ENCODE measurements at regions not wholly inside any gene's neighbourhood (a gene's known extent, or its start where the extent isn't known, plus 50 kb on each side); places are given as distances from the start of the nearest gene placed in this dataset.

GRCh38 chr6:14817074-14817473 lies 428.8 kb upstream of the JARID2 start:
- Histone ChIP-seq H3K27me3 (ENCODE audit: low read length) (0 out of 2 replicates have a peak, but pooled peaks cover 3% of the 10 kb centered on the region), H3K9me2 (replicated peaks; ENCODE audit: insufficient read depth, low read length) (no peaks in the 10 kb centered on the region), H3K27ac (ENCODE audit: low read depth, low read length) (no peak overlapping the region), H3F3A (ENCODE audit: insufficient read depth) (no peaks in the 10 kb centered on the region), H3K4me3 (ENCODE audit: insufficient read depth, low read length, poor library complexity, severe bottlenecking) (no peak overlapping the region), H3K79me2 (ENCODE audit: insufficient read depth, low read length) (no peaks in the 10 kb centered on the region), H3K4me2 (ENCODE audit: low read depth, low read length, poor library complexity, severe bottlenecking) (no peak overlapping the region), H4K20me1 (ENCODE audit: low read depth, low read length) (no peaks in the 10 kb centered on the region), H3K9me3 (ENCODE audit: insufficient read depth, low read length) (no peaks in the 10 kb centered on the region), H3K9ac (ENCODE audit: low read length) (no peak overlapping the region), H3K36me3 (ENCODE audit: low read length) (no peaks in the 10 kb centered on the region), H2AFZ (ENCODE audit: low read depth, low read length, severe bottlenecking) (no peak overlapping the region)
- TF ChIP-seq EZH2phosphoT487 (conservative IDR thresholded peaks at IDR 0.05; ENCODE audit: low read length) (no peak), CTCF (IDR thresholded peaks at IDR 0.05; ENCODE audit: insufficient read depth, low read length, poor library complexity, severe bottlenecking) (no peak)

GRCh38 chr6:14818422-14818884 lies 427.4 kb upstream of the JARID2 start:
- Histone ChIP-seq H3K4me3 (ENCODE audit: insufficient read depth, low read length, poor library complexity, severe bottlenecking) (no peak overlapping the region), H3K9me2 (replicated peaks; ENCODE audit: insufficient read depth, low read length) (no peaks in the 10 kb centered on the region), H3K27me3 (ENCODE audit: low read length) (0 out of 2 replicates have a peak, but pooled peaks cover 3% of the 10 kb centered on the region), H3K9ac (ENCODE audit: low read length) (no peak overlapping the region), H3K79me2 (ENCODE audit: insufficient read depth, low read length) (no peaks in the 10 kb centered on the region), H2AFZ (ENCODE audit: low read depth, low read length, severe bottlenecking) (no peak overlapping the region), H3K9me3 (ENCODE audit: insufficient read depth, low read length) (no peaks in the 10 kb centered on the region), H3F3A (ENCODE audit: insufficient read depth) (no peaks in the 10 kb centered on the region), H3K36me3 (ENCODE audit: low read length) (no peaks in the 10 kb centered on the region), H4K20me1 (ENCODE audit: low read depth, low read length) (no peaks in the 10 kb centered on the region), H3K27ac (ENCODE audit: low read depth, low read length) (no peak overlapping the region), H3K4me2 (ENCODE audit: low read depth, low read length, poor library complexity, severe bottlenecking) (no peak overlapping the region)
- no peak for TF ChIP-seq CTCF (IDR thresholded peaks at IDR 0.05; ENCODE audit: insufficient read depth, low read length, poor library complexity, severe bottlenecking)
- TF ChIP-seq EZH2phosphoT487 (conservative IDR thresholded peaks at IDR 0.05; ENCODE audit: low read length), result no peak

GRCh38 chr6:14819001-14819400 lies 426.9 kb upstream of the JARID2 start:
- Histone ChIP-seq H3K9ac (ENCODE audit: low read length) (no peak overlapping the region), H3K4me3 (ENCODE audit: insufficient read depth, low read length, poor library complexity, severe bottlenecking) (no peak overlapping the region), H3K9me3 (ENCODE audit: insufficient read depth, low read length) (no peaks in the 10 kb centered on the region), H3K4me2 (ENCODE audit: low read depth, low read length, poor library complexity, severe bottlenecking) (no peak overlapping the region), H4K20me1 (ENCODE audit: low read depth, low read length) (no peaks in the 10 kb centered on the region), H3K36me3 (ENCODE audit: low read length) (no peaks in the 10 kb centered on the region), H3K9me2 (replicated peaks; ENCODE audit: insufficient read depth, low read length) (no peaks in the 10 kb centered on the region), H2AFZ (ENCODE audit: low read depth, low read length, severe bottlenecking) (no peak overlapping the region), H3F3A (ENCODE audit: insufficient read depth) (no peaks in the 10 kb centered on the region), H3K27ac (ENCODE audit: low read depth, low read length) (no peak overlapping the region), H3K27me3 (ENCODE audit: low read length) (0 out of 2 replicates have a peak, but pooled peaks cover 3% of the 10 kb centered on the region), H3K79me2 (ENCODE audit: insufficient read depth, low read length) (no peaks in the 10 kb centered on the region)
- no peak for TF ChIP-seq CTCF (IDR thresholded peaks at IDR 0.05; ENCODE audit: insufficient read depth, low read length, poor library complexity, severe bottlenecking)
